Gastrocnemius medialis (tissue), 4 donors: ENCODE measurements at regions not wholly inside any gene's neighbourhood (a gene's known extent, or its start where the extent isn't known, plus 50 kb on each side); places are given as distances from the start of the nearest gene placed in this dataset.

Source experiments
- POLR2A ChIP-seq, 2 donors: fragments of 450-650 bp; IDR thresholded peaks; one replicate each; pipeline ENCODE4 v1.6.1; 2017; ENCODE audit warnings: antibody characterized with exemption in 2 of 2, mild to moderate bottlenecking in 2 of 2, moderate library complexity in 2 of 2
- TF ChIP-seq, protein P1 (sequence below), 5 experiments: fragments of 450-650 bp in 3 of 5; fragments of 200-600 bp in 2 of 5; sonication (generic) in 2 of 5; IDR thresholded peaks in 4 of 5; conservative IDR thresholded peaks in 1 of 5; 1 replicate in 4 of 5; 2 replicates in 1 of 5; pipeline ENCODE4 v1.5.1; 2016 to 2019; ENCODE audit warnings: antibody characterized with exemption in 5 of 5, mild to moderate bottlenecking in 3 of 5, moderate library complexity in 3 of 5

DNA sequence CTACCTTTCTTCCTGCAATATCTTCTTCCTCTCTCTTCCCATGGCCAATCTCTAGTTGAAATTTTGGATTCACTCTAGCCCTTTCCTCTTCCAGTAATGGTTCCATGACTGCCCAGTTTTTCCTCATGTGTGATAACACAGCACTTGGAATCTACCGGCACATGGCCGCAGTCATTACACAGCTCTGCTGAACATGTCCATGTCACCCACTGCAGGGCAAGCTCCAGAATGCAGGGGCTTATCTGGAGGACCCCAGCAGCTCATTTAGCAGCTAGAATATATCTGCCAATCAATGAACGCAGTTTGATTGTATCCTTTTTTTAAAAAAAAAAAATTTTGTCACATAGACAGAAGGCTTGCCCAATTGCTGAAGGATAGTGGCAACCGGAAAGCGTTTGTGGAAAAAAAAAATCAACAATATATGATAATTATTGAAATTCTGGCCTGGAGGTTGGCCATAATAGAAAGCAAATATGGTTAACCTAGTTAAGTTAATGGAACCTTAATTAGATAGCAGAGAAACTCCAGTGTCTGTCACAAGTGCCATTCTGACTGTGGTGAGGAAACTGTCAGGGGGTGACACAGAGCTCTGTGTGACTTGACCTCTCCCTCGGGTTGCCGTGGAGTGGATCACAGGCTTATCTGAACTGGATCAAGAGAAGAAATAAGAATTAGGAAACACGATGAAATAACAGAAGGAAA is 426.7 kb downstream of the LIG4 start:
- TF ChIP-seq, protein P1, sequence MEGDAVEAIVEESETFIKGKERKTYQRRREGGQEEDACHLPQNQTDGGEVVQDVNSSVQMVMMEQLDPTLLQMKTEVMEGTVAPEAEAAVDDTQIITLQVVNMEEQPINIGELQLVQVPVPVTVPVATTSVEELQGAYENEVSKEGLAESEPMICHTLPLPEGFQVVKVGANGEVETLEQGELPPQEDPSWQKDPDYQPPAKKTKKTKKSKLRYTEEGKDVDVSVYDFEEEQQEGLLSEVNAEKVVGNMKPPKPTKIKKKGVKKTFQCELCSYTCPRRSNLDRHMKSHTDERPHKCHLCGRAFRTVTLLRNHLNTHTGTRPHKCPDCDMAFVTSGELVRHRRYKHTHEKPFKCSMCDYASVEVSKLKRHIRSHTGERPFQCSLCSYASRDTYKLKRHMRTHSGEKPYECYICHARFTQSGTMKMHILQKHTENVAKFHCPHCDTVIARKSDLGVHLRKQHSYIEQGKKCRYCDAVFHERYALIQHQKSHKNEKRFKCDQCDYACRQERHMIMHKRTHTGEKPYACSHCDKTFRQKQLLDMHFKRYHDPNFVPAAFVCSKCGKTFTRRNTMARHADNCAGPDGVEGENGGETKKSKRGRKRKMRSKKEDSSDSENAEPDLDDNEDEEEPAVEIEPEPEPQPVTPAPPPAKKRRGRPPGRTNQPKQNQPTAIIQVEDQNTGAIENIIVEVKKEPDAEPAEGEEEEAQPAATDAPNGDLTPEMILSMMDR (IDR thresholded peaks at IDR 0.05 in 4 of 5, conservative IDR thresholded peaks at IDR 0.05 in 1 of 5), result no peak
- TF ChIP-seq POLR2A (IDR thresholded peaks at IDR 0.05), result no peak
